ENCODE measurements at regions not wholly inside any gene's neighbourhood (a gene's known extent, or its start where the extent isn't known, plus 50 kb on each side); places are given as distances from the start of the nearest gene placed in this dataset.

DNA sequence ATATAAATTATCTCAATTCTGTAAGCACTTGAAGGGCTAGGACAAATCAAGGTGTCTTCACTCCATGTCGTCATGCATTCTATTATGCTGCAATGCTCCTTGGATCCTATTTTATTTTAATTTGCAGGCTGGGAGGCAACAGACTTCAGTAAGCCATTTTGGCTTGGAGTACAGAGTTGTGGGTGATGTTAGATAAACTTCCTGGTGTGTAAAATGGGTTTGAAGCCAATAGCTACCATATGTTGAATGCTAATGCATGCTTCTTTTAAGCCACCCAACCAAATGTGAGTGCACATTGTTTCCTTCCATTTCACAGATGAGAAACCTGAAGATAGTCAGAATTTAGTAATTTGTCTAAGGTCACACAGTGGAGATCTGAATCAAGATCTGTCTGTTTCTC is 482.8 kb downstream of the DISC1 start:
- BruUV-seq (replicated peaks), result no TSS peak
- no peaks in the 10 kb centered on the region for H4K20me1 ChIP-seq (replicated peaks; ENCODE audit: control insufficient read depth, extremely low read depth, insufficient read depth, low read length)
- CTCF ChIA-PET, result no interaction called here
- TF ChIP-seq EZH2 (IDR thresholded peaks at IDR 0.05; ENCODE audit: borderline replicate concordance, low read depth, low read length, severe bottlenecking), result no peak
- TF ChIP-seq, protein P1, sequence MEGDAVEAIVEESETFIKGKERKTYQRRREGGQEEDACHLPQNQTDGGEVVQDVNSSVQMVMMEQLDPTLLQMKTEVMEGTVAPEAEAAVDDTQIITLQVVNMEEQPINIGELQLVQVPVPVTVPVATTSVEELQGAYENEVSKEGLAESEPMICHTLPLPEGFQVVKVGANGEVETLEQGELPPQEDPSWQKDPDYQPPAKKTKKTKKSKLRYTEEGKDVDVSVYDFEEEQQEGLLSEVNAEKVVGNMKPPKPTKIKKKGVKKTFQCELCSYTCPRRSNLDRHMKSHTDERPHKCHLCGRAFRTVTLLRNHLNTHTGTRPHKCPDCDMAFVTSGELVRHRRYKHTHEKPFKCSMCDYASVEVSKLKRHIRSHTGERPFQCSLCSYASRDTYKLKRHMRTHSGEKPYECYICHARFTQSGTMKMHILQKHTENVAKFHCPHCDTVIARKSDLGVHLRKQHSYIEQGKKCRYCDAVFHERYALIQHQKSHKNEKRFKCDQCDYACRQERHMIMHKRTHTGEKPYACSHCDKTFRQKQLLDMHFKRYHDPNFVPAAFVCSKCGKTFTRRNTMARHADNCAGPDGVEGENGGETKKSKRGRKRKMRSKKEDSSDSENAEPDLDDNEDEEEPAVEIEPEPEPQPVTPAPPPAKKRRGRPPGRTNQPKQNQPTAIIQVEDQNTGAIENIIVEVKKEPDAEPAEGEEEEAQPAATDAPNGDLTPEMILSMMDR (IDR thresholded peaks at IDR 0.05; ENCODE audit: extremely low read depth in 1 of 2, insufficient read depth in 1 of 2, low read depth in 1 of 2, low read length in 2 of 2), result no peak
- no peak for TF ChIP-seq FOS (IDR thresholded peaks at IDR 0.05; ENCODE audit: borderline replicate concordance, insufficient read depth, low read length)
- no peak for TF ChIP-seq GATA2 (IDR thresholded peaks at IDR 0.05; ENCODE audit: insufficient read depth, insufficient read length, low read depth, low read length)
- TF ChIP-seq, protein P2, sequence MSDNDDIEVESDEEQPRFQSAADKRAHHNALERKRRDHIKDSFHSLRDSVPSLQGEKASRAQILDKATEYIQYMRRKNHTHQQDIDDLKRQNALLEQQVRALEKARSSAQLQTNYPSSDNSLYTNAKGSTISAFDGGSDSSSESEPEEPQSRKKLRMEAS (IDR thresholded peaks at IDR 0.05; ENCODE audit: insufficient read depth, insufficient read length), result no peak
- TF ChIP-seq JUN (IDR thresholded peaks at IDR 0.05; ENCODE audit: borderline replicate concordance, insufficient read depth, insufficient read length, low read depth), result no peak
- no peak for TF ChIP-seq POLR2A (IDR thresholded peaks at IDR 0.05; ENCODE audit: low read depth, low read length)
- no peak for TF ChIP-seq POLR2AphosphoS5 (IDR thresholded peaks at IDR 0.05; ENCODE audit: insufficient read depth, low read depth, low read length)
- no peak for TF ChIP-seq MYC (IDR thresholded peaks at IDR 0.05; ENCODE audit: low read depth, low read length)
- dilution Hi-C loops (cut with MboI; ENCODE audit: extremely low pct_ligation_motif_present, low sequenced_read_pairs) (no loop called here), intact Hi-C loops (cut with micrococcal nuclease) (no loop called here)
- POLR2A ChIA-PET, result no interaction called here
- no peaks in the 10 kb centered on the region for H3K27me3 ChIP-seq (ENCODE audit: control insufficient read depth in 2 of 2, insufficient read depth in 2 of 2, low read length in 2 of 2)
- H3K36me3 ChIP-seq (ENCODE audit: control insufficient read depth in 2 of 2, extremely low read depth in 1 of 2, insufficient read depth in 2 of 2, low read length in 2 of 2), result no peaks in the 10 kb centered on the region
- no peak overlapping the region for H3K27ac ChIP-seq (ENCODE audit: insufficient read depth, low read depth, low read length)
- no peaks in the 10 kb centered on the region for H3K9me3 ChIP-seq (replicated peaks; ENCODE audit: control insufficient read depth, insufficient read depth, low read length)
- FAIRE-seq, result no peak
- no peaks in the 10 kb centered on the region for H3K79me2 ChIP-seq (ENCODE audit: control insufficient read depth, insufficient read depth, low read length)
- no peak overlapping the region for H3K4me3 ChIP-seq (replicated peaks in 1 of 3; ENCODE audit: insufficient read depth in 1 of 3, low read depth in 1 of 3, low read length in 3 of 3)
- no peak overlapping the region for H2AFZ ChIP-seq (ENCODE audit: low read depth, low read length)
- H3K4me2 ChIP-seq (ENCODE audit: insufficient read depth, low read length), result no peak overlapping the region
- no peak overlapping the region for H3K9ac ChIP-seq (replicated peaks; ENCODE audit: extremely low read depth, insufficient read depth, low read length)
- H3K4me1 ChIP-seq (ENCODE audit: control insufficient read depth, extremely low read depth, insufficient read depth, low read length), result no peaks in the 10 kb centered on the region
- DNase-seq (ENCODE audit: low read depth, low spot score), result no peak
- H3K9me1 ChIP-seq (replicated peaks; ENCODE audit: control insufficient read depth, extremely low read depth, insufficient read depth, low read length), result no peaks in the 10 kb centered on the region

Measured in endothelial cell of umbilical vein (primary cell).